NCI-H2107 treated with DMSO at 0.1 percent for 48 hours (cell line): ENCODE measurements at regions not wholly inside any gene's neighbourhood (a gene's known extent, or its start where the extent isn't known, plus 50 kb on each side); places are given as distances from the start of the nearest gene placed in this dataset.
"Not testable (repeated sequence)": the region's sequence is repeated elsewhere in the genome, so short reads cannot be mapped to it uniquely, and the experiment has no call there.

Experiments
- DNase-seq: peaks from one replicate; lab custom pipeline; 2025; ENCODE audit not compliant: unreplicated experiment; lab: John Stamatoyannopoulos, UW

DNA sequence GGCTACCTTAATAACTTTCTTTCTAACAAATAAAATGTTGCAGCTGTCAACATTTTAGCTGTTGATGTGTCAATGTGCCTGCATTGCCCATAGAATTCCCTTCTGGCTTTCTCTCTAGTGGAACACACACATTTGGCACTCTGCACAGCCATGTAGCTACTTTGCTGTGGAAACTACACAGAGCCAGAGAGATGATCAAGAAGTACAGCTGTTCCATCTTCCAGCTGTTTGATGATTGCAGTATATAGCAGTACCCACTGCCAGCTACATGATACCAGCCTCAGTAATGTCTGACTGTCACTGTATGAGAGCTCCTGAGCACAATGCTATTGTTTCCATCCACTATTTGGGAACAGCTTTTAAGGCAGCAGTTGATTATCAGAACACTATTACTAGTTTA lies 843.0 kb downstream of the PCDH17 start:
- DNase-seq, result no peak

- DNase-seq, result no peak
Observed at GRCh38 chr13:58476206-58476918, 844.8 kb downstream of the PCDH17 start.

DNA sequence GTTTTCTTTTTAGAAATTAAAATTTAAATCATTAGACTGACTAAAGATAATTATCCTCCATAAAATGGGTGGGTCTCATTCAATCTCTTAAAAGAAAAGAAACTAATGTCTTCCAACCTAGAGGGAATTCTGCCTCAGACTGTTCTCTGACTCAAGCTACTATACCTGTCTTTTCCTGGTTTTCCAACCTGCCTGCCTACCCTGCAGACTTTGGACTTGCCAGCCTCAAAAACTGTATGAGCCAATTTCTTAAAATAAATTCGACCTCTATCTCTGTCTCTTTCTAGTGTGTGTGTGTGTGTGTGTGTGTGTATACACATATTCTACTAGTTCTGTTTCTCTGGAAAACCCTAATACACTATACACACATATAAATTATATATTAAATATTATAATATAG lies 847.3 kb downstream of the PCDH17 start:
- DNase-seq, result no peak

DNA sequence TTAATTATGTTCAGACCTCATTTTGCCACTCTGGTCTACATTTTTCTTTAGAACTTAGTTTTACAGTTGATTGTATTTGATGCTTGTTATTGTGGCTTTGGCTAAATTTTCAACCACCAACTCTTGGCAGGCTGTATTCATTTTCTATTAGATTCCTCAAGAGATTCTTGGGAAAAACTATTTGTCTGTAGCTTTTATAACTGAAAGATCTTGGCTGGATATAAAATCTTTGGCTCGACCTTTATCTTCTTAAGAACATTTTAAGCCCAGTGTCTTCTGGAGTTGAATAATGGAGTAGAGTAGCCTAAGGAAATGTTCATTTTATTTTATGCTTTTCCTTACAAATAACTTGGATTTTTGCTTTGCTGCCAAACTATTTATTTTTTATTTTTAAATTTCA lies 848.5 kb downstream of the PCDH17 start:
- no peak for DNase-seq

DNA sequence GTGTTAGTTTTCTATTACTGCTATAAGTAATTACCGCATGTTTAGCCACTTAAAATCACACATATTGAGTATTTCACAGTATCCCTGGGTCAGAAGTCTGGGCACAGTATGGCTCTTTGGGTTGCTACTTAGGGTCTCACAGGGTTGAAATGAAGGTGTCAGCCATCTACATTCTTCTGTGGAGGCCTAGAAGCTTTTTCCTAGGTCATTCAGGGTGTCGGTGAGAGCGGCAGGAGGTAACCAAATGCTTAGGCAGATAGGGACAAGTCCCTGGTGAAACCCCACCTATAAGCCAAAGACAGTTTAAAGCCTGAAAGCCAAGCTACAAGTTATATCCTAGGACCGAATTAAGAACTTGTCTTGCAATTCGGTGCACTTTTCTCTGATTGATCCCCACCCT lies 856.7 kb downstream of the PCDH17 start:
- DNase-seq, result no peak

DNA sequence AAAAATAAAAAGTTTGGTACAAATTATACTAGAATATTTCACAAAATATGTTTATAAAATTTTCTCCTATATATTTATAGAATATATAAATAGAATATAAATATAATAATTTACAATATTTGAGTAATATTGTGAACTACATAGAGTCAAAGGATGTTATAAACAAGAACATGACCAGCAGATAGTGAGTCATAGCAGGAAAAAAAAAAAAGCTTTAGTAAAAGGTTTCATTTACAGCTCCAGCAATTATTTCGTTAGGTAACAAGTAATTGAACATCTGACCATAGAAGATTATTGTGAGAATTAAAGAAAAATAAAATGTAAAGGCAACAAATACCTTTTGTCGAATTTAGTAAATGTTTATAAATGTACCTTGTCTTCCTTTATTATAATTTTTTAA lies 864.1 kb downstream of the PCDH17 start:
- no peak for DNase-seq

- DNase-seq, result no peak
Observed at GRCh38 chr13:58500938-58501337, 869.4 kb downstream of the PCDH17 start.

GRCh38 chr13:58504202-58504700 lies 872.7 kb downstream of the PCDH17 start:
- not testable (repeated sequence) for DNase-seq

GRCh38 chr13:58505262-58505920 lies 873.8 kb downstream of the PCDH17 start:
- DNase-seq, result not testable (repeated sequence)

DNA sequence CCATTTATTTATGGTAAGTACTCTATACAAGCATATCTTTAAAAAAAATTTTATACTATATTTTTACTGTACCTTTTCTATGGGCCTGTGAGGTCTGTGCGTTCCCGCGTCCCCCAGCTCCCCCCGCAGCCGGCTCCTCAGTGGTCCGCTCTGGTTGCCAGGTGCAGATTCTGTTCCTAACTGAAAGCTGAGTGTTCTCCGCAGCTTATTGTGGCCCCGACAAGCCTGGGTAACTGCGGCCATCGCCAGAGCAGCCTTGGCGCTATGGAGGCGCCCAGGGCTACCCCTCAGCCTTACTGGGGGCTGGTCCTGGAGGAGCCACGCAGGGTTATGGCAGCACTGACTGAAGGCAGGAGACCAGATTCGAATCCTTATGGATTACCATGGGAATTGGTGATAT lies 896.8 kb downstream of the PCDH17 start:
- DNase-seq, result no peak

DNA sequence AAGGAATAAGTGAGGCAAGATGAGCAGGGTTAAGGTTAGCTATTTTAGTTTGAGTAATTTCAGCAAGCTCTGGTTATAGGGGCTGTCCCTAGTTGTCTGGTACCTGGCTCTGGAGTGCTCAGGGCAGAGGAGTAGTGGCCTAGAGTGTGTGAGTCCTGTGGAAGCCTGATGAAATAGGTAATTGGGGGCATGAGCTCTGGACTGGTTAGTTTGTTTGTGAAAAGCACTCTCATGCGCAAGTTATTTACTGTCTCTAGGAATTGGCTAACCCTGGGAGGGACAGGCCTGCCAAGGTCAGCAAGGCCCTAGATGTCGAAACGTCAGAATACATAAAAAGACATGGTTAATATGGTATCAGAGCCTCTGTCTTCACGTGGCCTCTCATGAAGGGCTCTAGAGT lies 900.1 kb downstream of the PCDH17 start:
- DNase-seq, result no peak

GRCh38 chr13:58542530-58542929 lies 911.0 kb downstream of the PCDH17 start:
- no peak for DNase-seq

DNA sequence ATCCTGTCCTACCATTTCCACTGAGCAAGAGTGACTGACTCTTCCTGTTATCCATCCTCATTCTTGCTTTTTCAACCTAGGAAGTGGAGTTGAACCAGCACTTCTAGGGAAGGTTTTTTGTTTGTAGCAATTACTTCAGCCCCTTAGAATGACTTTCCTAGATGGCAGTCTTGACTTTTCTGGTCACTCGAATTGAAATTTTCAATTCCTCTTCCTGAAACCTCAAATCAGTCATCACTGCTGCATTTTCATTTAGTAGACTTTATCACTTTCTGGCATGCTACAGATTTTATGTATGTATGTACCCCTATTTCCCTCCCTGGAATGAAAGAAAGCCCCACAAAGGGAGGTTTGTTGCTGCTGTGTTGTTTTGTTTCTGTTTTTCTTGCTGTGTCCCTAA lies 915.9 kb downstream of the PCDH17 start:
- no peak for DNase-seq

DNA sequence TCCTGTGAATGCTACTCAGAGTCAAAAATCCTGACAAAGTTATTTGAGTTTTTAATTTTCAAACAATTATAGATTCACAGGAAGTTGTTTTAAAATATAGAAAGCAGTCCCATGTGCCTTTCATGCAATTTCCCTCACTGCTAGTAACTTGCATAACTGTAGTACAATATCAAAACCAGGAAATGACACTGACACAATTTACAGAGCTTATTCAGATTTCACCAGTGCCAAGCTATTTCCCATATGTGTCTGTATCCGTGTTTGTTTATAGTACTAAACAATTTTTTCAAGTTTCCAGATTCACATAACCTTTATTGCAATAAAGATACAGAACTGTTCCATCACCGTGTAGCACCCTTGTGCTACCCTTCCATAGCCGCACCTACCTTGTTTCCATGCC lies 934.6 kb downstream of the PCDH17 start:
- no peak for DNase-seq

GRCh38 chr13:58573743-58574142 lies 942.2 kb downstream of the PCDH17 start:
- no peak for DNase-seq

GRCh38 chr13:58574791-58575190 lies 943.2 kb downstream of the PCDH17 start:
- DNase-seq, result no peak

DNA sequence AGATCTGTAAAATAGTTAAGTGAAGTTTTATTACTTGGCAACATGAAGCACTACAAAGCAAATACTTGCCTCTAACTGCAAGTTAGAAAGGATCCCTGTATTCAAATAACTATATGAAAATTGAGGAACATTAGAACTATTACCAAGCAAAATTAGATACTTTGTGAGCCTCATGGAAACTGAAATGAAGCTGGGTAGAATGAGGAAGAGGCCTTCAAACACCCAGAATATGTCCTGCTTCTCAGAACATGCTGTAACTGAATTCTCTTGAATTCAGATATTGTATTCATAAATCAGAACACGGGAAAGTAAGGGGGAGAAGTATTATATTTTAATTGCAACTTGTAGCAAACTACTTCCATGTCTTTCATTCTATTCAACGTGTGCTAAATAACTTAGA lies 947.9 kb downstream of the PCDH17 start:
- DNase-seq, result no peak

DNA sequence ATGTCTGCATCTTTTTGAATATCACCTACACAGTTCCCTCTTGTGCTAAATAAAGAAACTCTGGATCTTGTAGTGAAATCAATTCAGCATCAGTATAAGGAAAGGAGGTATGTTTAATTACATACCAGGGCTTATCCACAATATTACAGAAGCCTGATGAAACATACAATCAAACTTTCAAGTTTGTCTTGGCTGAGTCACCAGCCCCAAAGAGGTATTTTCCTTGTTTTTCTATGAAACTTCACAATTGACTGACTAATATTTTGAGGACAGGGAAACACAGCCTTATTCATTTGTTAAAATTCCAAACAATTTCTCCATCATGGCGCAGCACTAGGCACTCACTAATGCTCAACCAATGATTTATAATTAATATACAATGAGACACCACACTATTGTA lies 952.4 kb downstream of the PCDH17 start:
- DNase-seq, result no peak

DNA sequence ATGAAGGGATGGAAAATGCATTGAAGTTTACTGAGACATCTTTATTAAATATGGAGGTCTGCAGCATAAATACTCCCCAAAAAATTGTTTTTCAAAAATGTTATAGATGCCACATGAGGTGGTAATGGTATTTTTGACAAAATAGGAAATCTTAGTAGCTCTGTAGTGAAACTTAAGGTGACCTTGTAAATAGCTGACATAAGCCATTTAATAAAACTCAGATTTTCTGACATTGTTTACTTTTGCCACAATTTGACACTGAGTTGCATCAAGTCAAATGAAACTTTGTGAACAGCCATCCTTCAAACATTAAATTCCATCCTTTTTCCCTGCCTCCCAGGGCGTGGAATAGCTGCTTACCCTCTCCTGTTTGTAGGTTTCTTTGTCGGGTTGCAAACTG lies 953.1 kb downstream of the PCDH17 start:
- no peak for DNase-seq

GRCh38 chr13:58587183-58587582 lies 955.6 kb downstream of the PCDH17 start:
- no peak for DNase-seq

DNA sequence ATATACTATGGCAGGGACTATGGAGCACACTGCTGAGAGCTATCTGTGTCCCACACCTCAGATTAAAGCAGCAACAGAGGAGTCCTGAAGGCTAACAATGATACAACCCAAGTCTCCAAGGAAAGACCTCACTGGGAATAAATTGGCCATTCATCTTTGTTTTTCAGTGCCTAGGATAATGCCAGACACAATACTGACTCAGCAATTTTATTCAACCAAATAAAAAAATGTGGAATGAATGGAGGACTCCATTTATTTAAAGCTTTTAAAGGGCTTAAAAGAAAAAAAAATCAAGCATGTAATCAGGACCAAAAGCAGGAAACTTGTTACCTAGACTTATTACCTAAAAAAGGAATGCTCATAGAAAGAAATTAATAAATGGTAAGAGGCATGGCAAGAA lies 960.5 kb downstream of the PCDH17 start:
- no peak for DNase-seq

DNA sequence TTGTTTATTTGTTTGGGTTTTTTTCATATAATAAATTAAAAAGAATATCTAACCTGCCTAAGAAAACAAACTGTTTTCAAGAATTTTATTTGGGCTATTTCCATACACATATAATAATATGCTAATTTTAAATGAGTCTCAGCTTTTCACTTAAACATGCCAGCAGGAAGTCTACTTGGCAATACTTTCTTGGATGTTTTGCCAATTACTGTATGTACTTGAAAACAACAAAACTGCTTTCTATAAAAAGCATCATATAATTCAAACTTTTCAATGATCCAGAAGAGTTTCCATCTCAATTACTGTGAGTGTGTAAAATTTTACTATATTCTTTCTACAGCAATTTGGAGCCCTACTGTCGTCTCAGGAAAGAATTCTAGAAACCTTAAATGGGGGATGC lies 961.2 kb downstream of the PCDH17 start:
- DNase-seq, result no peak
